Vagina (tissue), 2 donors: ENCODE measurements at regions not wholly inside any gene's neighbourhood (a gene's known extent, or its start where the extent isn't known, plus 50 kb on each side); places are given as distances from the start of the nearest gene placed in this dataset.

Experiments
- DNase-seq, 2 donors: peaks; one replicate each; pipeline ENCODE4 v3.0.0-alpha.2; 2017; ENCODE audit errors: extremely low spot score in 2 of 2
- H3K27ac ChIP-seq: fragments of 200-600 bp; sonication (generic); one replicate; pipeline ENCODE4 v1.5.1; 2019
- H3K27me3 ChIP-seq: fragments of 200-600 bp; sonication (generic); one replicate; pipeline ENCODE4 v1.5.1; 2019
- H3K36me3 ChIP-seq, 2 donors: fragments of 200-600 bp; sonication (generic); one replicate each; pipeline ENCODE4 v1.5.1; 2017 to 2019
- H3K4me1 ChIP-seq: fragments of 200-600 bp; sonication (generic); one replicate; pipeline ENCODE4 v1.5.1; 2019
- H3K4me3 ChIP-seq, 2 donors: fragments of 200-600 bp; sonication (generic); 1 replicate in 1 of 2; 2 replicates in 1 of 2; pipeline ENCODE4 v1.5.1; 2016 to 2019
- H3K9me3 ChIP-seq: fragments of 200-600 bp; sonication (generic); one replicate; pipeline ENCODE4 v1.5.1; 2019
- CTCF ChIP-seq, 3 experiments: fragments of 450-650 bp in 2 of 3; fragments of 200-600 bp in 1 of 3; sonication (generic) in 1 of 3; IDR thresholded peaks; one replicate each; pipeline ENCODE4 v1.5.1; 2017 to 2019; ENCODE audit warnings: antibody characterized with exemption in 3 of 3, mild to moderate bottlenecking in 2 of 3, moderate library complexity in 2 of 3
- POLR2A ChIP-seq, 2 donors: fragments of 450-650 bp; IDR thresholded peaks; one replicate each; pipeline ENCODE4 v1.6.1; 2017; ENCODE audit warnings: antibody characterized with exemption in 2 of 2, mild to moderate bottlenecking in 2 of 2, moderate library complexity in 2 of 2
- POLR2AphosphoS5 ChIP-seq, 2 donors: sonication (generic); formaldehyde crosslinking; IDR thresholded peaks; one replicate each; pipeline ENCODE4 v1.9.0; 2017; ENCODE audit warnings: antibody characterized with exemption in 2 of 2, mild to moderate bottlenecking in 2 of 2, low read depth in 1 of 2; ENCODE audit not compliant: insufficient read depth in 1 of 2
- intact Hi-C: fragments of 100-400 bp; cut with DNase I; formaldehyde crosslinking; loops from one replicate; pipeline ENCODE4 v1.15.1; 2023

- no peaks in the 10 kb centered on the region for H3K27me3 ChIP-seq
- no peak for TF ChIP-seq POLR2AphosphoS5 (IDR thresholded peaks at IDR 0.05; ENCODE audit: insufficient read depth in 1 of 2, low read depth in 1 of 2)
- no peak for TF ChIP-seq CTCF (IDR thresholded peaks at IDR 0.05)
- TF ChIP-seq POLR2A (IDR thresholded peaks at IDR 0.05): no peak
- intact Hi-C loops: no loop called here
- no peak for DNase-seq
- H3K4me1 ChIP-seq: no peaks in the 10 kb centered on the region
- no peak overlapping the region for H3K4me3 ChIP-seq
- H3K36me3 ChIP-seq: no peaks in the 10 kb centered on the region
- no peak overlapping the region for H3K27ac ChIP-seq
- H3K9me3 ChIP-seq: no peaks in the 10 kb centered on the region
Measured at GRCh38 chr3:76438971-76439370, 600.9 kb upstream of the ROBO2 start.

- H3K9me3 ChIP-seq: no peaks in the 10 kb centered on the region
- no peak for TF ChIP-seq CTCF (IDR thresholded peaks at IDR 0.05)
- TF ChIP-seq POLR2AphosphoS5 (IDR thresholded peaks at IDR 0.05; ENCODE audit: insufficient read depth in 1 of 2, low read depth in 1 of 2): no peak
- no peak for TF ChIP-seq POLR2A (IDR thresholded peaks at IDR 0.05)
- intact Hi-C loops: loop anchor here (5.0 kb wide), 1 partner anchor 1340 kb away; no protein-coding TSS in a partner anchor
- H3K4me1 ChIP-seq: no peaks in the 10 kb centered on the region
- no peaks in the 10 kb centered on the region for H3K36me3 ChIP-seq
- H3K4me3 ChIP-seq: no peak overlapping the region
- H3K27ac ChIP-seq: no peak overlapping the region
- no peaks in the 10 kb centered on the region for H3K27me3 ChIP-seq
- DNase-seq: no peak
Measured at GRCh38 chr3:76442374-76442915, 597.5 kb upstream of the ROBO2 start.

GRCh38 chr3:76456322-76456721 lies 583.6 kb upstream of the ROBO2 start:
- no peaks in the 10 kb centered on the region for H3K36me3 ChIP-seq
- H3K4me1 ChIP-seq: no peaks in the 10 kb centered on the region
- H3K9me3 ChIP-seq: no peaks in the 10 kb centered on the region
- TF ChIP-seq POLR2AphosphoS5 (IDR thresholded peaks at IDR 0.05; ENCODE audit: insufficient read depth in 1 of 2, low read depth in 1 of 2) (no peak), CTCF (IDR thresholded peaks at IDR 0.05) (no peak), POLR2A (IDR thresholded peaks at IDR 0.05) (no peak)
- no peaks in the 10 kb centered on the region for H3K27me3 ChIP-seq
- intact Hi-C loops: no loop called here
- no peak for DNase-seq
- H3K27ac ChIP-seq: no peak overlapping the region
- H3K4me3 ChIP-seq: no peak overlapping the region

- intact Hi-C loops: no loop called here
- TF ChIP-seq CTCF (IDR thresholded peaks at IDR 0.05) (no peak), POLR2A (IDR thresholded peaks at IDR 0.05) (no peak), POLR2AphosphoS5 (IDR thresholded peaks at IDR 0.05; ENCODE audit: insufficient read depth in 1 of 2, low read depth in 1 of 2) (no peak)
- Histone ChIP-seq H3K4me3 (no peak overlapping the region), H3K4me1 (no peaks in the 10 kb centered on the region), H3K9me3 (no peaks in the 10 kb centered on the region), H3K27me3 (no peaks in the 10 kb centered on the region), H3K36me3 (no peaks in the 10 kb centered on the region), H3K27ac (no peak overlapping the region)
- no peak for DNase-seq
Measured at GRCh38 chr3:76463501-76463900, 576.4 kb upstream of the ROBO2 start.

GRCh38 chr3:76470285-76470684 lies 569.6 kb upstream of the ROBO2 start:
- intact Hi-C loops: no loop called here
- TF ChIP-seq POLR2A (IDR thresholded peaks at IDR 0.05): no peak
- no peak for TF ChIP-seq CTCF (IDR thresholded peaks at IDR 0.05)
- no peak for TF ChIP-seq POLR2AphosphoS5 (IDR thresholded peaks at IDR 0.05; ENCODE audit: insufficient read depth in 1 of 2, low read depth in 1 of 2)

More at GRCh38 chr3:76470285-76470684, 569.6 kb upstream of the ROBO2 start:
- DNase-seq: no peak
- no peak overlapping the region for H3K4me3 ChIP-seq
- H3K27me3 ChIP-seq: no peaks in the 10 kb centered on the region
- H3K9me3 ChIP-seq: no peaks in the 10 kb centered on the region
- H3K4me1 ChIP-seq: no peaks in the 10 kb centered on the region
- no peaks in the 10 kb centered on the region for H3K36me3 ChIP-seq
- H3K27ac ChIP-seq: no peak overlapping the region
